ENCODE measurements at regions not wholly inside any gene's neighbourhood (a gene's known extent, or its start where the extent isn't known, plus 50 kb on each side); places are given as distances from the start of the nearest gene placed in this dataset.

GRCh38 chr17:54282886-54283285 lies 460.2 kb downstream of the KIF2B start:
- Histone ChIP-seq H3K4me3 (ENCODE audit: insufficient read depth, low read length) (no peak overlapping the region), H2AFZ (ENCODE audit: low read length) (no peak overlapping the region), H4K20me1 (ENCODE audit: insufficient read depth, low read length) (no peaks in the 10 kb centered on the region), H3K4me1 (ENCODE audit: insufficient read depth, low read length) (no peaks in the 10 kb centered on the region), H3K4me2 (ENCODE audit: insufficient read depth, low read length) (no peak overlapping the region), H3K9me3 (ENCODE audit: low read depth, low read length) (no peaks in the 10 kb centered on the region), H3K27ac (ENCODE audit: low read depth, low read length) (no peak overlapping the region), H3K36me3 (ENCODE audit: insufficient read depth, low read length) (no peaks in the 10 kb centered on the region), H3K79me2 (ENCODE audit: insufficient read depth, low read length) (no peaks in the 10 kb centered on the region), H3K27me3 (ENCODE audit: insufficient read depth, low read length) (no peaks in the 10 kb centered on the region)
- no peak for DNase-seq (ENCODE audit: insufficient read length, low spot score, missing footprints)
- TF ChIP-seq, protein P1, sequence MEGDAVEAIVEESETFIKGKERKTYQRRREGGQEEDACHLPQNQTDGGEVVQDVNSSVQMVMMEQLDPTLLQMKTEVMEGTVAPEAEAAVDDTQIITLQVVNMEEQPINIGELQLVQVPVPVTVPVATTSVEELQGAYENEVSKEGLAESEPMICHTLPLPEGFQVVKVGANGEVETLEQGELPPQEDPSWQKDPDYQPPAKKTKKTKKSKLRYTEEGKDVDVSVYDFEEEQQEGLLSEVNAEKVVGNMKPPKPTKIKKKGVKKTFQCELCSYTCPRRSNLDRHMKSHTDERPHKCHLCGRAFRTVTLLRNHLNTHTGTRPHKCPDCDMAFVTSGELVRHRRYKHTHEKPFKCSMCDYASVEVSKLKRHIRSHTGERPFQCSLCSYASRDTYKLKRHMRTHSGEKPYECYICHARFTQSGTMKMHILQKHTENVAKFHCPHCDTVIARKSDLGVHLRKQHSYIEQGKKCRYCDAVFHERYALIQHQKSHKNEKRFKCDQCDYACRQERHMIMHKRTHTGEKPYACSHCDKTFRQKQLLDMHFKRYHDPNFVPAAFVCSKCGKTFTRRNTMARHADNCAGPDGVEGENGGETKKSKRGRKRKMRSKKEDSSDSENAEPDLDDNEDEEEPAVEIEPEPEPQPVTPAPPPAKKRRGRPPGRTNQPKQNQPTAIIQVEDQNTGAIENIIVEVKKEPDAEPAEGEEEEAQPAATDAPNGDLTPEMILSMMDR (IDR thresholded peaks at IDR 0.05; ENCODE audit: extremely low read depth, low read depth, low read length): no peak

- no peaks in the 10 kb centered on the region for H3K36me3 ChIP-seq (ENCODE audit: insufficient read depth, low read length)
- no peaks in the 10 kb centered on the region for H3K79me2 ChIP-seq (ENCODE audit: insufficient read depth, low read length)
- DNase-seq (ENCODE audit: insufficient read length, low spot score, missing footprints): no peak
- no peaks in the 10 kb centered on the region for H3K27me3 ChIP-seq (ENCODE audit: insufficient read depth, low read length)
- no peak overlapping the region for H3K27ac ChIP-seq (ENCODE audit: low read depth, low read length)
- H2AFZ ChIP-seq (ENCODE audit: low read length): no peak overlapping the region
- no peaks in the 10 kb centered on the region for H3K4me1 ChIP-seq (ENCODE audit: insufficient read depth, low read length)
- no peak overlapping the region for H3K4me3 ChIP-seq (ENCODE audit: insufficient read depth, low read length)
- no peak overlapping the region for H3K4me2 ChIP-seq (ENCODE audit: insufficient read depth, low read length)
- no peaks in the 10 kb centered on the region for H3K9me3 ChIP-seq (ENCODE audit: low read depth, low read length)
- no peaks in the 10 kb centered on the region for H4K20me1 ChIP-seq (ENCODE audit: insufficient read depth, low read length)
- TF ChIP-seq, protein P1 (IDR thresholded peaks at IDR 0.05; ENCODE audit: extremely low read depth, low read depth, low read length): no peak
Observed at GRCh38 chr17:54307351-54307750, 484.6 kb downstream of the KIF2B start.

DNA sequence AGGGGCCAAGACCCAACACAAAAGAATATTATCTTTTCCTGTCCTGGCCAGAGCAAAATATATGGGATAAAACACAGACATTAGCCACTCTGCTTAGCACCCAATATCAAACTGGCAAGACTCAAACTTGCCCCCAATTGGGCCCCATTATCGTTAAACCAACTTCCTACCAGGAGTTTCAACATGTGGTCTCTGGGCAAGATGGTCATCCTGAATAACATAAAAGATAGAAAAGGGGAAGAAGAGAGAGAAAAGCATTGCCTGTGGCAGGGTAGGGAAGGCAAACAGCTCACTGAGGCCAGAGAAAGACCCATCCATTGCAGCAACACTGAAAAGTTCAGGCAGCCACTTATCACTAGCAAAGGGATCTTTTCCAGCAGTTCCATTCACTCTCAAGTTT lies 502.1 kb downstream of the KIF2B start:
- no peak for DNase-seq (ENCODE audit: insufficient read length, low spot score, missing footprints)
- Histone ChIP-seq H3K4me3 (ENCODE audit: insufficient read depth, low read length) (no peak overlapping the region), H2AFZ (ENCODE audit: low read length) (no peak overlapping the region), H3K4me2 (ENCODE audit: insufficient read depth, low read length) (no peak overlapping the region), H3K27ac (ENCODE audit: low read depth, low read length) (no peak overlapping the region), H3K27me3 (ENCODE audit: insufficient read depth, low read length) (no peaks in the 10 kb centered on the region), H3K79me2 (ENCODE audit: insufficient read depth, low read length) (no peaks in the 10 kb centered on the region), H4K20me1 (ENCODE audit: insufficient read depth, low read length) (no peaks in the 10 kb centered on the region), H3K9me3 (ENCODE audit: low read depth, low read length) (no peaks in the 10 kb centered on the region), H3K36me3 (ENCODE audit: insufficient read depth, low read length) (no peaks in the 10 kb centered on the region), H3K4me1 (ENCODE audit: insufficient read depth, low read length) (no peaks in the 10 kb centered on the region)
- TF ChIP-seq, protein P1 (IDR thresholded peaks at IDR 0.05; ENCODE audit: extremely low read depth, low read depth, low read length): no peak

- Histone ChIP-seq H3K4me1 (ENCODE audit: insufficient read depth, low read length) (no peaks in the 10 kb centered on the region), H3K9me3 (ENCODE audit: low read depth, low read length) (no peaks in the 10 kb centered on the region), H3K4me3 (ENCODE audit: insufficient read depth, low read length) (no peak overlapping the region), H3K27me3 (ENCODE audit: insufficient read depth, low read length) (no peaks in the 10 kb centered on the region), H2AFZ (ENCODE audit: low read length) (no peak overlapping the region), H3K79me2 (ENCODE audit: insufficient read depth, low read length) (no peaks in the 10 kb centered on the region), H3K27ac (ENCODE audit: low read depth, low read length) (no peak overlapping the region), H4K20me1 (ENCODE audit: insufficient read depth, low read length) (no peaks in the 10 kb centered on the region), H3K36me3 (ENCODE audit: insufficient read depth, low read length) (no peaks in the 10 kb centered on the region), H3K4me2 (ENCODE audit: insufficient read depth, low read length) (no peak overlapping the region)
- DNase-seq (ENCODE audit: insufficient read length, low spot score, missing footprints): no peak
- TF ChIP-seq, protein P1 (IDR thresholded peaks at IDR 0.05; ENCODE audit: extremely low read depth, low read depth, low read length): no peak
Observed at GRCh38 chr17:54339731-54340130, 517.0 kb downstream of the KIF2B start.

Data from osteoblast (primary cell).